ENCODE measurements at regions not wholly inside any gene's neighbourhood (a gene's known extent, or its start where the extent isn't known, plus 50 kb on each side); places are given as distances from the start of the nearest gene placed in this dataset.
"Not testable (repeated sequence)": the region's sequence is repeated elsewhere in the genome, so short reads cannot be mapped to it uniquely, and the experiment has no call there.

DNA sequence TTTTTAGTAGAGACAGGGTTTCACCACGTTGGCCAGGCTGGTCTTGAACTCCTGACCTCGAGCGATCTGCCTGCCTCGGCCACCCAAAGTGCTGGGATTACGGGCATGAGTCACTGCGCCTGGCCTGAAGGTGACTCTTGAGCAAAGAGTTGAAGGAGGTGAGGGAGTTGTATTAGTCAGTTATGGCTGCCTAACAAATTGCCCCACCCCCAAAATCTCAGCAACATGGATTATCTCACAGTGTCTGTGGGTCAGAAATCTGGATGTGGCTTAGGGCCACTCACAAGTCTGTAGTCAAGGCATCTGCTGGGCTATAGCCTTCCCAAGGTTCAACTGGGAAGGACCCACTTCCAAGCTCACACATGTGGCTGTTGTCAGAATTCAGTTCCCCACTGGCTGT lies 52.8 kb upstream of the ADGRE5 start:
- FAIRE-seq (no peak), DNase-seq (ENCODE audit: insufficient read length, low spot score) (no peak)

DNA sequence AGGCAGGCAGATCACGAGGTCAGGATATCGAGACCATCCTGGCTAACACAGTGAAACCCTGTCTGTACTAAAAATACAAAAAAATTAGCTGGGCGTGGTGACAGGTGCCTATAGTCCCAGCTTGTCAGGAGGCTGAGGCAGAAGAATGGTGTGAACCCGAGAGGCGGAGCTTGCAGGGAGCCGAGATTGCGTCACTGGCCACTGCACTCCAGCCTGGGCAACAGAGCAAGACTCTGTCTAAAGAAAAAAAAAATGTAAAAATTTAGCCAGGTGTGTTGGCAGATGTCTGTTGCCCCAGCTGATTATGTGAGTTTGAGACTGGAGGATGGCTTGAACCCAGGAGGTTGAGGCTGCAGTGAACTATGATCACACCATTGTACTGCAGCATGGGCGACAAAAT lies 54.2 kb upstream of the ADGRE5 start:
- FAIRE-seq: not testable (repeated sequence)

DNA sequence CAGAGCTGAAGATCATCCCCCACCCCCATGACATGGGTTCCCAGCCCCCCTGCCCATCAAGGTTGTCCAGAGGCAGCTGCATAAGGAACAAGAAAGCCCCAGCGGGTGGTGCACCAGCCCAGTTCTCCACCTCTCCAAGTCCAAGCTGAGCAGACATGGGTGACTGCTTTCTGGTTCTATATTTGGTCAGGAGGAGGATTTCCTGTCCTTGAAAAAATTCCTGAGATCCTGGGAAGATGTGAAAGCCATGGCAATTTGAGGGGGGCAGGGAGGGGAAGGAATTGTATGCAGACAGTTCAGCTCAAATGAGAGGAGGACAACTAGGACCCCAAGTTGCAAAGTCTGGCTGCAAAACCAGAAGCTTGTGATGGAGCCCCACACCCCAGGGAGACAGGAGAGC lies 55.4 kb upstream of the ADGRE5 start:
- no peak for FAIRE-seq
- no peak for DNase-seq (ENCODE audit: insufficient read length, low spot score)

More for the DNA sequence above, 54.2 kb upstream of the ADGRE5 start:
- not testable (repeated sequence) for DNase-seq (ENCODE audit: insufficient read length, low spot score)

DNA sequence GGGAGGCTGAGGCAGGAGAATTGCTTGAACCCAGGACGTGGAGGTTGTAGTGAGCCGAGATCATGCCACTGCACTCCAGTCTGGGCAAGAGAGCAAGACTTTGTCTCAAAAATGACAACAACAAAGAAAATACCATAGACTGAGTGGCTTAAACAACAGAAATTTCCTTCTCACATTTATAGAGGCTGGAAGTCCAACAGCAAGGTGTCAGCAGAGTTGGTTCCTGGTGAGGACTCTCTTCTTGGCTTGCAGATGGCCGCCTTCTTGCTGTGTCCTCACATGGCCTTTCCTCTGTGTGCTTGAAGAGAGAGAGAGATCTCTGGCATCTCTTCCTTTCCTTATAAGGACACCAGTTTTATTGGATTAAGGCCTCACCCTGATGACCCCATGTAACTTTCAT lies 56.1 kb upstream of the ADGRE5 start:
- FAIRE-seq (no peak), DNase-seq (ENCODE audit: insufficient read length, low spot score) (no peak)

GRCh38 chr19:14322889-14323463 lies 58.3 kb upstream of the ADGRE5 start:
- DNase-seq (ENCODE audit: insufficient read length, low spot score) (no peak), FAIRE-seq (no peak)

- FAIRE-seq (no peak), DNase-seq (ENCODE audit: insufficient read length, low spot score) (no peak)
Observed at GRCh38 chr19:14320253-14320652, 61.0 kb upstream of the ADGRE5 start.

DNA sequence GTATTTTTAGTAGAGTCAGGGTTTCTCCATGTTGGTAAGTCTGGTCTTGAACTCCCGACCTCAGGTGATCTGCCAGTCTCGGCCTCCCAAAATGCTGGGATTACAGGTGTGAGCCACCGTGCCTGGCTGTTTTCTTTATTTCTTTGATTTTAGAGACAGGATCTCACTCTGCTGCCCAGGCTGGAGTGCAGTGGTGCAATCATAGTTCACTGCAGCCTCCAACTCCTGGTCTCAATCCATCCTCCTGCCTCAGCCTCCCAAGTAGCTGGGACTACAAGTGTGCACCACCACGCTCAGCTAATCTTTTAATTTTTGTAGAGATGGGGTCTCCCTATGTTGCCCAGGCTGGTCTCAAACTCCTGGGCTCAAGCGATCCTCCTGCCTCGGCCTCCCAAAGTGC lies 61.5 kb upstream of the ADGRE5 start:
- DNase-seq (ENCODE audit: insufficient read length, low spot score); FAIRE-seq: not testable (repeated sequence)

DNA sequence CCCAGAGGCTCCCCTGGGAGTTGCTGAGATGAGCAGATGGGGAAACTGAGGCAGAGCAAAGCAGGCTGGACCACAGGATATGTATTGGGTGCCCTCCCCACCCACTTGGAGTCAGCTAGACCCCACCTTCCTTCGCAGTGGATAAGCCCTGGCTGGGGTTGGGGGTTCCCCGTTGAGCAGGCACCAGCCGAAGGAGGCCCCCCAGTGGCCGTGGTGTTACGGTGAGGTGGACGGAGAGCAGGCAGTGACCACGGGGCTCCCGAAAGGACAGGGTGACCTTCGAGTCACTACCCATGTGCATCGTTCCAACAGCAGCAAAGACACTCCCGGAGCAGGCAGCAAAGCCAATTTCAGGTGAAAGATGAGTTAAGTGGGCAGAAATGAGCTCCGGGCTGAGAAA lies 62.4 kb upstream of the ADGRE5 start:
- FAIRE-seq (no peak), DNase-seq (ENCODE audit: insufficient read length, low spot score) (no peak)

DNA sequence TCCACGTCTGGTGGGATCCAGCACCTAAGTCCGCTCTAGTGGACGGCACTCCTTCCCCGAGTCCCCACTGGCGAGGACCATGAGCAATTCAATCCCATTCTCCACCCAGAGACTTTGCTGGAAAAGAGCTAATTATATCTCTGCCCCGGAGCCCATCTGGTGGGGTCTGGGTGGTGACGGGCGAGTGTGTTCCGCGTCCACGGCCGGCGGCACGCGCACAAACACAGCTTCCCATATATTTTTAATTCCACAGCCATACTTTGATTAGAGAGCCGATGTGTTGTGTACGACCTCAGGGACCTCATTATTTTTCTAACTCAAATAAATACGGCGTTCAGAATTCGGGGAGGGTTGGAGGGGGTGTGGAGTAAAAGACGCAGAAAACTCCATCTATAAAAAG lies 64.1 kb upstream of the ADGRE5 start:
- FAIRE-seq: no peak
- no peak for DNase-seq (ENCODE audit: insufficient read length, low spot score)

DNA sequence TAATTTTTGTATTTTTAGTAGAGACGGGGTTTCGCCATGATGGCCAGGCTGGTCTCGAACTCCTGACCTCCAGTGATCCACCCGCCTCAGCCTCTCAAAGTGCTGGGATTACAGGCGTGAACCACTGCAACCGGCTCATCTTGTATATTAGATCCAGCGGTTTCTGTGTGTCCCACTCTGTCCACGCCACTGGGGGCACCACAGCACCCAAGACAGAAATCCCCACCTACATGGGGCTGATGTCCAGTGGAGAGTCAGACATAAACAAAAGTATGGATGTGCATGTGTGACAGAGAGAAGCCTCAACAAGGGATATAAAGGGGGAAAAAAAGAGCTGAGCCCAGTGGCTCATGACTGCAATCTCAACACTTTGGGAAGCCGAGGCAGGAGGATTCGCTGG lies 65.8 kb upstream of the ADGRE5 start:
- no peak for FAIRE-seq
- DNase-seq (ENCODE audit: insufficient read length, low spot score): no peak

DNA sequence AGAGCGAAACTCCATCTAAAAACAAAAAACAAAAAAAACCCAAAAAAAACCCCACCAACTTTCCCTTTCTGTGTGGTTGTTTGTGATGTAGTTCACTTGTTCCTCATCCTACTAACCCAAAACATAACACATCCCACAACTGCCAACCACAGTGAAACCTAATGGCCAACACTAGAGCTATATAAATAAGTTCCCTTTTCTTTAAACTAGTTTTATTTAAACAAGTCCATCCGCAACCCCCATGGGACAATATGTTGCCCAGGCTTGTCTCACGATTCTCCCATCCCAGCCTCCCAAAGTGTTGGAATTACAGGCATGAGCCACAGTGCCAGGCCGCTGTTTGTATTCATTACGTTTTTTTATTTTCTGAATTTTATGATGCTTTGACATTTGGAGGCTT lies 71.2 kb upstream of the ADGRE5 start:
- no peak for FAIRE-seq
- DNase-seq (ENCODE audit: insufficient read length, low spot score): no peak

DNA sequence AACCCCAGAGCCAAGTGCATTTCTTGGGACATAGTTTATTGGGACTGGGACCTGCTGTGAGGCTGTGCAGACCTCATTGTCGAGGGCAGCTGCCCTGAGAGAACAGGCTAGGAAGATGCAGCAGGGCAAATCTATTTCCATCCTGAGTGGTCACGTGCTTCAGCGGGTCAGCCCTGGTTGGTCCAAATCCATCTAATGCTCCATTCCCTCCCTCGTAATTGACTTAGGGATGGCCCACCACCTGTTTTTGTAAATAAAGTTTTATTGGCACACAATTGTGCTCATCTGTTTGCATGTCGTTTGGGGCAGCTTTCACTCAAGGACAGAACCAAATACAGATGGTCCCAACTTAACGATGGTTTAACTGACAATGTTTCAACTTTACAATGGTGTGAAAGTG lies 75.5 kb upstream of the ADGRE5 start:
- DNase-seq (ENCODE audit: insufficient read length, low spot score) (no peak), FAIRE-seq (no peak)

DNA sequence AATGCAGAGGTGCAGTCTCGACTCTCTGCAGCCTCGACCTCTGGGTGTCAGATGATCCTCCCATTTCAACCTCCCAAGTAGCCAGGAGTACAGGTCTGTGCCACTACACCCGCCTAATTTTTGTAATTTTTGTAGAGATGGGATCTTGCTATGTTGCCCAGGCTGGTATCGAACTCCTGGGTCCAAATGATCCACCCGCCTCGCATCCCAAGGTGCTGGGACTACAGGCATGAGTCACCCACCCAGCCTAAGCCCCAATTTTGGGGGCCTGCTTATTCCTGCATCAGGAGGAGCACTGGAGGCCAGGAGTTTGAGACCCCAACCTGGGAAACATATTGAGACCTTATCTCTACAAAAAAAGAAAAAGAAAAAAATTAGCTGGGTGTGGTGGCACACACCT lies 80.1 kb upstream of the ADGRE5 start:
- no peak for DNase-seq (ENCODE audit: insufficient read length, low spot score)
- no peak for FAIRE-seq

- DNase-seq (ENCODE audit: insufficient read length, low spot score): no peak
- no peak for FAIRE-seq
Observed at GRCh38 chr19:14300303-14300702, 80.9 kb upstream of the ADGRE5 start.

DNA sequence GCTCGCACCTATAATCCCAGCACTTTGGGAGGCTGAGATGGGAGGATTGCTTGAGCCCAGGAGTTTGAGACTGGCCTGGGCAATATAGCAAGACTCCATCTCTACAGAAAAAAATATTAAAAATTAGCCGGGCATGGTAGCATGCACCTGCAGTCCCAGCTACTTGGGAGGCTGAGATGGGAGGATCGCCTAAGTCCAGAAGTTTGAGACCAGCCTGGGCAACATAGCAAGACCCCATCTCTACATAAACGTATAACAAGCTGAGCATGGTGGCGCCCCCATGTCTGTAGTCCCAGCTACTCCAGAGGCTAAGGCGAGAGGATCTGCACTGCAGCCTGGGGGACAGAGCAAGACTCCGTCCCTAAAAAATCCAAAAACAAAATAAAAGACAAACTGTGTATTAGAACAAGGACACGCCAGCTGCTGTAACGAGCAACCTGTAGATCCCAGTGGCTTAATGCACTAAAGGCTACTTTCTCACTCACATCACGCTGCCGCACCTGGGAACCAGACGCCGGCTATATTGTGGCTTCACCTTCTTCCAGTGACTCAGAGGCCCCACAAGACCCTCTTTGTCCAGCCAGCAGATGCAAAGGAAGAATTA lies 81.9 kb upstream of the ADGRE5 start:
- not testable (repeated sequence) for FAIRE-seq

DNA sequence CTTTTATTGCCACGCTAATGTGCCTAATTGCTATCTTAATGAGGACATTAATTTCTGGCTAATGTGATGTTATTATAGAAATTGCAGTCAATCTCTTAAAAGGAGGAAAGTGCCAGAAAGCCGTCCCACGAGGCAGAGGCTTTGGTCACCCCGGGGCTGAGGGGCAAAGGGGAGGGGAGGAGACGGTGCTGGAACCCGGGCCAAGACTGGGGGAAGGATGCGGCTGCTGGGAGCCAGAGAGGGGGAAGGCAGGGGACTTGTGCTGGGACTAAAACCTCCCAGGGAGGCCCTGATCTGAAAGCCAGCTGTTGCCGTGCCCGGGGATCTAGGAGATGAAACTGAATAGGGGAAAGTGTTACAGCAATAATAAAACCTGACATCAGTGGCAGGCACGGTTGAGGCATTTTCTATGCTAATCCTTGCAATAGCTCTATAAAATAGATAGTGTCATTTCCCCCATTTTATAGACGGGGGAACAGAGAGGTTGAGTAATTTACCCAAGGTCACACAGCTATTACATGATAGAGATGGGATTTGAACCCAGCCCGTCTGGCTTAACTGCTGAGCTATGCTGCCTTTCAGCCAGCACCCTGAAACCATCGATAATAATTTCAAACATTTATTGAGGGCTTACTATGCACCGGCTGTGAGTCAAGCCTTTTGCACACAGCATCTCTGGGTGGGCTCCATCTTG lies 83.2 kb upstream of the ADGRE5 start:
- not testable (repeated sequence) for DNase-seq (ENCODE audit: insufficient read length, low spot score); FAIRE-seq

More for the DNA sequence above, 81.9 kb upstream of the ADGRE5 start:
- DNase-seq (ENCODE audit: insufficient read length, low spot score): not testable (repeated sequence)

DNA sequence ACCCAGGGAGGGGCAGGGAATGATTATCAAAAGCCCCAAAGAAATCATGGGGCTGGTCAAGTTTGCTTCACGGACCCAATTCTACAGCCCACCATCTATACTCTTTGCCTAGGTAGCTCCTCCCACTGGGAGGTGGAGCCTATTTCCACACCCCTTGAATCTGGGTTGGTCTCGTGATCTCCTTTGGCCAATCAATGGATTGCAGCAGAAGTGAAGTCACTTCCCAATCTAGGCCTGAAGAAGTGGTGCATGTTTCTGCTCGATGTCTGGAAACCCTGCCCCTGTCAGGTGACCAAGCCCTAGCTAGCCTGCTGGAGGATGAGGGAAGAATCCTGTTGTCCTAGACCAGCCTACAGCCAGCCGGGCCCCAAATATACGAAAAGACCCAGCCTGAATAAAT lies 86.3 kb upstream of the ADGRE5 start:
- not testable (repeated sequence) for DNase-seq (ENCODE audit: insufficient read length, low spot score); FAIRE-seq

DNA sequence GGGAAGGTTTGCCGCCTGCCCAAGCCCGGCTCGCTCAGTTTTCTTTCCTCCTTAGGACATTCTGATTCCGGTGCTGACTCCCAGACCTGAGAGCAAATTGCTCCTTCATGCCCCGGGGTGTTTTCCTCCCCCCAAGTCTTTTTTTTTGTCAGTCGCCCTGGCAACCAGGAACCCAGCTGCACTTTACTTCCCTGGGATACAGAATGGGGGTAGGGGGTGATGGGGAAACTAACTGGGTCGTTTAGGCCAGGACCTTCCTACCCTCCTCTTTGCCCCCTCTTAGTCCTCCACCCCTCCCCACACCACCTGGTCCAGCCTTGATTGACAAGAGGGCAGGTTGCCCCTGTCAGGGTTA lies 87.5 kb upstream of the ADGRE5 start:
- not testable (repeated sequence) for FAIRE-seq; DNase-seq (ENCODE audit: insufficient read length, low spot score)

DNA sequence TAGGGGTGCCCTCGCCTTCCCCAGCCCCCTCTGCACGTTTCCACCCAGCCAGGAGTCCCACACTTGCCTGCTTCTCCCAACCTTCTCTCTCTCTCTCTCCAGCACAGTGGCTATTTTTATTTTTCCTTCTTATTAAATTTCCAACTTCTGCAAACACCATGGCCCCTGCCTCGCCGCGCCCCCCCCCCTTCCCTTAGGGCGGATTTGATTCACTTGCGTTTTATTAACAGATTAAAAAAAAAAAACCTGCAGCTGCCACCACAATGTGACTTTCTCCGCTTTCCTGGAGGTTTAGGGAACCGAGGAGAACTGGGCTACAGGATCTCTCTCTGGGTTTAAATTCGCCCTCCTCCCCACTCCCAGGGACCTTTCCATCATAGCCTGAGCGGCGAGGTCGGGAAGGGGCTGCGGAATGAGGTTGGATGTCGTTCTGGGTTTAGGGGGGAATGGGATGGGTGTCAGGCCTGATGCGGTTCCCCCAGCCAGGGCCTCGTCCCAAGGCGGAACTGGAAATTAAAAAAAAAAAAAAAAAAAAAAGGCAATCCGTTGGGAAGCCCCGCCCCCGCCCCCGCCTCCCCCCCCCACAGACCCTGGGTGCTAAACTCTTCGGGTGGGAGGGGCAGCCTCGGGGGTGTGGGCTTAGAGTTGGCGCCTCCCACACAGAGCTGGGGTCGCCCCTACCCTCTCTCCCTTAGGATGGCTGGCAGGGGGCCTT lies 87.3 kb upstream of the ADGRL1 start:
- FAIRE-seq; DNase-seq (ENCODE audit: insufficient read length, low spot score): not testable (repeated sequence)

GRCh38 chr19:14289810-14290209 lies 83.8 kb upstream of the ADGRL1 start:
- not testable (repeated sequence) for FAIRE-seq; DNase-seq (ENCODE audit: insufficient read length, low spot score)

DNA sequence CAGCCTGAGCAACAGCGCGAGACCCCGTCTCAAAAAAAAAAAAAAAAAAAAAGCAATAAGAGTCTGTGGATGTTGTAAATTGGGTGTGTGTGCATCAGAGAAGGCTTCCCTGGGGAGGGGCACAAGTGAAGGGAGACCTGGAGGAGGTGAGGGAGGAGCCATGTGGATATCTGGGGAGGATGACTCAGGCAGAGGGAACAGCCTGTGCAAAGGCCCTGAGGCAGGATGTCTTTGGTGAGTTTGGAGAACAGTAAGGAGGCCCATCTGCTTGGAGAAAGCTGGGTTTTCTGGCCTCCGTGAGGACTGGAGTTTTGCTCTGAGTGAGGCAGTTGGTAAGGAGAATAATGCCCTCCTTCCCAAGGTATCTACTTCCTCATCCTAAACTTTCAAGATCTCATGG lies 81.9 kb upstream of the ADGRL1 start:
- FAIRE-seq; DNase-seq (ENCODE audit: insufficient read length, low spot score): not testable (repeated sequence)
